ENCODE measurements at regions not wholly inside any gene's neighbourhood (a gene's known extent, or its start where the extent isn't known, plus 50 kb on each side); places are given as distances from the start of the nearest gene placed in this dataset.

GRCh38 chr16:54353097-54353496 lies 66.5 kb upstream of the IRX3 start:
- TF ChIP-seq RAD21 (conservative IDR thresholded peaks at IDR 0.05 in 1 of 2, IDR thresholded peaks at IDR 0.05 in 1 of 2) (no peak), MYC (IDR thresholded peaks at IDR 0.05; ENCODE audit: borderline replicate concordance, low read length) (no peak), PBX3 (IDR thresholded peaks at IDR 0.05) (no peak), POLR2A (IDR thresholded peaks at IDR 0.05; ENCODE audit: low read length) (no peak), CTCF (IDR thresholded peaks at IDR 0.05) (no peak), EP300 (IDR thresholded peaks at IDR 0.05) (no peak), CHD2 (IDR thresholded peaks at IDR 0.05; ENCODE audit: low read length, partially characterized antibody) (no peak), TP53 (CRISPR knock-in tag; IDR thresholded peaks at IDR 0.05) (no peak), HOXA7 (CRISPR knock-in tag; IDR thresholded peaks at IDR 0.05) (no peak), MAFK (IDR thresholded peaks at IDR 0.05; ENCODE audit: partially characterized antibody) (no peak), RCOR1 (IDR thresholded peaks at IDR 0.05; ENCODE audit: low read depth, low read length) (no peak), CBX2 (IDR thresholded peaks at IDR 0.05; ENCODE audit: borderline replicate concordance, low read depth) (no peak), FOXS1 (CRISPR knock-in tag; IDR thresholded peaks at IDR 0.05) (no peak)

All from A549 (cell line).